HG03565 (cell line): ENCODE measurements at regions not wholly inside any gene's neighbourhood (a gene's known extent, or its start where the extent isn't known, plus 50 kb on each side); places are given as distances from the start of the nearest gene placed in this dataset.

ENCODE experiments used
- ATAC-seq: cut with Tn5 transposase; IDR thresholded peaks from one replicate; pipeline ENCODE4 v1.9.1; 2021; ENCODE audit warnings: mild to moderate bottlenecking, moderate library complexity; ENCODE audit not compliant: unreplicated experiment

DNA sequence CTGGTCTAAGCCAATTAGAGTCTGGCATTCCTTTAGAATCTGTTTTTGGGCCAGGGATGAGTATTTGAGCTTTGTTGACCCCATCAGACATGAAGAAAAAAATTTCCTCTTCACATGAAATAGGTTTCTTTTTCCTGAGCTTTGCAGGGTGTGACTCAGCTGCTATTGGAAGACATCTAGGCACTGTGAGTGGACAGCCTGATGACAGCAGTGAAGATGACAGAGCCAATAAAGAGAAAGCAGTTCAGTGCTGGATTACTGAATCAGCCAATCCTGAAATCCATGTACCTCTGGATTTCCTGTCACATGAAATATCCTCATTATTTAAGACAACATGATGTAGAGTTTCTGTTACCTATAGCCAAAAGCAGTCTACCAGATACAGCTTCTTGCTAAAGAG lies 51.3 kb upstream of the GRIA1 start:
- ATAC-seq = no peak
